ENCODE measurements at regions not wholly inside any gene's neighbourhood (a gene's known extent, or its start where the extent isn't known, plus 50 kb on each side); places are given as distances from the start of the nearest gene placed in this dataset.

GRCh38 chr1:63068626-63069025, 253.7 kb upstream of the FOXD3 start:
- TF ChIP-seq, protein P1, sequence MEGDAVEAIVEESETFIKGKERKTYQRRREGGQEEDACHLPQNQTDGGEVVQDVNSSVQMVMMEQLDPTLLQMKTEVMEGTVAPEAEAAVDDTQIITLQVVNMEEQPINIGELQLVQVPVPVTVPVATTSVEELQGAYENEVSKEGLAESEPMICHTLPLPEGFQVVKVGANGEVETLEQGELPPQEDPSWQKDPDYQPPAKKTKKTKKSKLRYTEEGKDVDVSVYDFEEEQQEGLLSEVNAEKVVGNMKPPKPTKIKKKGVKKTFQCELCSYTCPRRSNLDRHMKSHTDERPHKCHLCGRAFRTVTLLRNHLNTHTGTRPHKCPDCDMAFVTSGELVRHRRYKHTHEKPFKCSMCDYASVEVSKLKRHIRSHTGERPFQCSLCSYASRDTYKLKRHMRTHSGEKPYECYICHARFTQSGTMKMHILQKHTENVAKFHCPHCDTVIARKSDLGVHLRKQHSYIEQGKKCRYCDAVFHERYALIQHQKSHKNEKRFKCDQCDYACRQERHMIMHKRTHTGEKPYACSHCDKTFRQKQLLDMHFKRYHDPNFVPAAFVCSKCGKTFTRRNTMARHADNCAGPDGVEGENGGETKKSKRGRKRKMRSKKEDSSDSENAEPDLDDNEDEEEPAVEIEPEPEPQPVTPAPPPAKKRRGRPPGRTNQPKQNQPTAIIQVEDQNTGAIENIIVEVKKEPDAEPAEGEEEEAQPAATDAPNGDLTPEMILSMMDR (IDR thresholded peaks at IDR 0.05; ENCODE audit: insufficient read depth, low read length) = no peak
- no peak overlapping the region for H3K4me3 ChIP-seq (ENCODE audit: low read depth, low read length)
- DNase-seq (ENCODE audit: low read depth) = no peak

DNA sequence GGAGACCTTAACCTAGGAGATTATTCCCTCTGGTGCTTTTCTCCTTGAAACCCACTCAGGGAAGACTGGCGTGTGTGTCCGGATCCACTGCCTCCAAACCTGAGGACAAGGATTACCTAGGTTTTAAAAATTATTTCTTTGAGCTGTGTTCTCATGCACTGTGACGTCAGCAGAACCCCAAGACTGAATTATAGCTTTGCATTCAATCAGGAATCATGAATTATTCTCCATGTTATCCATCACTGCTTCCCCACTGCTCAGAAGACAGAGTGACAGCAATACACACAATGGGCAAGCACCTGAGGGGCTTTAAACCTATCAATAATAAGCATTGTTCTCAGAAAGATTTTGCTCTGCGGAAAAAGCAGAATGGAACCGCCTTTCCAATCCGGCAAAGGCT, 253.2 kb upstream of the FOXD3 start:
- no peak overlapping the region for H3K4me3 ChIP-seq (ENCODE audit: low read depth, low read length)
- DNase-seq (ENCODE audit: low read depth) = no peak
- TF ChIP-seq, protein P1 (IDR thresholded peaks at IDR 0.05; ENCODE audit: insufficient read depth, low read length) = no peak

GRCh38 chr1:63073309-63074306, 248.8 kb upstream of the FOXD3 start:
- no peak for DNase-seq (ENCODE audit: low read depth)
- TF ChIP-seq, protein P1 (IDR thresholded peaks at IDR 0.05; ENCODE audit: insufficient read depth, low read length) = no peak

DNA sequence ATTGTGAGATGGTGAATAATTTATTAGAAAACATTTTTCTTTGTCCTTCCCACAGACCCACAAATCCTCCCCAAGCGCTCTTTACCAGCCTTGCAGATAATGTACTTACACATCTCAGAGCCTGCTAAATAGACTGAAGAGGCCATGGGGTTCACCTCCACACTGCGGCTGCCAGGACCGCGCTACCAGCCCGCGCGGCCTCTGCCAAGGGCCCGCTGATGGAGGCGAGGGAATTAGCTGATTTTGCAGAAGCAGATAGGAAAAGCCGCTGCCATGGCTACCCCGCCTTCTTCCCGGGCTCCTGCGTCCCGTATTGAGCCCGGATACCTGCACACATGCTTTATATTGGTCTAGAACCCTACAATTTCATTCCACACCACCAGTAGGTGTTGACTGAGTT, 248.0 kb upstream of the FOXD3 start:
- no peak for DNase-seq (ENCODE audit: low read depth)
- TF ChIP-seq, protein P1 (IDR thresholded peaks at IDR 0.05; ENCODE audit: insufficient read depth, low read length) = no peak
- H3K4me3 ChIP-seq (ENCODE audit: low read depth, low read length) = no peak overlapping the region

More at GRCh38 chr1:63073309-63074306, 248.8 kb upstream of the FOXD3 start:
- H3K4me3 ChIP-seq (ENCODE audit: low read depth, low read length) = no peak overlapping the region

DNA sequence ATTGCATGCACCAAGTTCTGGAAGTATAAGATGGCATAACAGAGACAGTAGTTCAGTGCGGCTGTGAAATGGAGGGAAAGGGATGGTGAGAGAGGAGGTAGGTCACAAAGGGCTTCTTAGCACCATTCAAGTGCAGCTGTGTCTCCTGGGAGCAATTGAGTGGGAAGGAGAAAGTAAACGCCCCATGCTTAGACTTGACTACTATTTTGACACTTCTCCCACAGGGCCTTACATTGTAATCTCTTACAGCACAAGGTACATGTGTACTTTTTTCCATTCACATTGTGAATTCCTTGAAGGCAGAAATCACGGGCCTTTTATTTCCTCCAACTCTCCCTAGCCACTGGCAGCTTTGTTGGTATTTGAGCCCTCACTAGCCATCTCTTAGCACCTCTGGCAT, 239.6 kb upstream of the FOXD3 start:
- no peak for DNase-seq (ENCODE audit: low read depth)
- TF ChIP-seq, protein P1 (IDR thresholded peaks at IDR 0.05; ENCODE audit: insufficient read depth, low read length) = no peak
- no peak overlapping the region for H3K4me3 ChIP-seq (ENCODE audit: low read depth, low read length)

- H3K4me3 ChIP-seq (ENCODE audit: low read depth, low read length) = no peak overlapping the region
Observed at GRCh38 chr1:63087966-63088365, 234.4 kb upstream of the FOXD3 start.

More at GRCh38 chr1:63087966-63088365, 234.4 kb upstream of the FOXD3 start:
- DNase-seq (ENCODE audit: low read depth) = no peak
- TF ChIP-seq, protein P1 (IDR thresholded peaks at IDR 0.05; ENCODE audit: insufficient read depth, low read length) = no peak

Measured in fibroblast of the aortic adventitia (primary cell).